AG04449 (cell line): ENCODE measurements at regions not wholly inside any gene's neighbourhood (a gene's known extent, or its start where the extent isn't known, plus 50 kb on each side); places are given as distances from the start of the nearest gene placed in this dataset.

Experiments
- CTCF ChIA-PET: fragments of 350-600 bp; formaldehyde crosslinking; extraction: SDS; loops from one replicate; lab custom pipeline; 2021; ENCODE audit warnings: antibody characterized with exemption; lab: Yijun Ruan, JAX
- POLR2A ChIA-PET: fragments of 400-600, 350-600 bp; formaldehyde crosslinking; extraction: SDS; loops from one replicate; lab custom pipeline; 2020; ENCODE audit warnings: antibody characterized with exemption, inconsistent platforms; lab: Yijun Ruan, JAX
- DNase-seq: peaks from one replicate; pipeline ENCODE4 v3.0.0-alpha.2; 2010; ENCODE audit warnings: low read depth, low spot score
- H3K4me3 ChIP-seq: 2 replicates; pipeline ENCODE4 v1.5.1; 2011; ENCODE audit warnings: low read depth, mild to moderate bottlenecking, control low read depth, low read length
- TF ChIP-seq, protein P1 (sequence below): IDR thresholded peaks from one replicate; pipeline ENCODE4 v1.5.1; 2011; ENCODE audit warnings: mild to moderate bottlenecking, moderate library complexity, low read length, control low read depth, inconsistent platforms; ENCODE audit not compliant: insufficient read depth; ENCODE audit errors: missing control alignments

DNA sequence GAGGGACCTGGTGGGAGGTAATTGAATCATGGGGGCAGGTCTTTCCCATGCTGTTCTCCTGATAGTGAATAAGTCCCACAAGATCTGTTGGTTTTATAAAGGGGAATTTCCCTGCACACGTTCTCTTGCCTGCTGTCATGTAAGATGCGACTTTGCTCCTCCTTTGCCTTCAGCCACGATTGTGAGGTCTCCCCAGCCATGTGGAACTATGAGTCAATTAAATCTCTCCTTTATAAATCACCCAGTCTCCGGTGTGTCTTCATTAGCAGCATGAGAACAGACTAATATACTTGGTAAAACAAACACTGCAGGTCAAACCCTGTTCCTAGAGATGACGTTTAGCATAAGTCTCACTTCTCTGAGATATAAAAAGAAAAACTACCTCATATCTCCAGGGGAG is 148.3 kb downstream of the MATN1 start:
- DNase-seq: no peak
- POLR2A ChIA-PET: no interaction called here
- TF ChIP-seq, protein P1, sequence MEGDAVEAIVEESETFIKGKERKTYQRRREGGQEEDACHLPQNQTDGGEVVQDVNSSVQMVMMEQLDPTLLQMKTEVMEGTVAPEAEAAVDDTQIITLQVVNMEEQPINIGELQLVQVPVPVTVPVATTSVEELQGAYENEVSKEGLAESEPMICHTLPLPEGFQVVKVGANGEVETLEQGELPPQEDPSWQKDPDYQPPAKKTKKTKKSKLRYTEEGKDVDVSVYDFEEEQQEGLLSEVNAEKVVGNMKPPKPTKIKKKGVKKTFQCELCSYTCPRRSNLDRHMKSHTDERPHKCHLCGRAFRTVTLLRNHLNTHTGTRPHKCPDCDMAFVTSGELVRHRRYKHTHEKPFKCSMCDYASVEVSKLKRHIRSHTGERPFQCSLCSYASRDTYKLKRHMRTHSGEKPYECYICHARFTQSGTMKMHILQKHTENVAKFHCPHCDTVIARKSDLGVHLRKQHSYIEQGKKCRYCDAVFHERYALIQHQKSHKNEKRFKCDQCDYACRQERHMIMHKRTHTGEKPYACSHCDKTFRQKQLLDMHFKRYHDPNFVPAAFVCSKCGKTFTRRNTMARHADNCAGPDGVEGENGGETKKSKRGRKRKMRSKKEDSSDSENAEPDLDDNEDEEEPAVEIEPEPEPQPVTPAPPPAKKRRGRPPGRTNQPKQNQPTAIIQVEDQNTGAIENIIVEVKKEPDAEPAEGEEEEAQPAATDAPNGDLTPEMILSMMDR: no peak
- no peak overlapping the region for H3K4me3 ChIP-seq
- CTCF ChIA-PET: no interaction called here

DNA sequence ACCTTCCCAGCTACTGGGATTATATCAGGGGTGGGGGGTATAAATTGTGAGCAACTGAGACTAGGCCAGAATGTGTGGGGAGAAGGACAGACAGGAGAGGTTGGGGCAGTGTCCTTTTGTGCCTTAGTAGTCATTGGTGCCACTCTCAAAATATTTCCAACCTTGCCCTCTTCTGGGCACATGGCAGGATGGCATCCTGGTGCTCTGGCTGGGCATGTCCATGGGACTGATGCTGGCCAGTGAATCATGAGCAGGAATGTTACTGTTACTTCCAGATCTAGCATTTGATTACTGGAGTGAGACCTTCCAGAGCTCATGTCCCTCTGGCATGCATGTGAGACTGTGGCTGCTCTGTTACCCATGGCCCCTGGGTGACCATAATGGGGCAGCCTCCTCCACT is 151.2 kb downstream of the MATN1 start:
- ChIA-PET CTCF (no interaction called here), POLR2A (no interaction called here)
- TF ChIP-seq, protein P1: no peak
- H3K4me3 ChIP-seq: no peak overlapping the region
- DNase-seq: no peak

DNA sequence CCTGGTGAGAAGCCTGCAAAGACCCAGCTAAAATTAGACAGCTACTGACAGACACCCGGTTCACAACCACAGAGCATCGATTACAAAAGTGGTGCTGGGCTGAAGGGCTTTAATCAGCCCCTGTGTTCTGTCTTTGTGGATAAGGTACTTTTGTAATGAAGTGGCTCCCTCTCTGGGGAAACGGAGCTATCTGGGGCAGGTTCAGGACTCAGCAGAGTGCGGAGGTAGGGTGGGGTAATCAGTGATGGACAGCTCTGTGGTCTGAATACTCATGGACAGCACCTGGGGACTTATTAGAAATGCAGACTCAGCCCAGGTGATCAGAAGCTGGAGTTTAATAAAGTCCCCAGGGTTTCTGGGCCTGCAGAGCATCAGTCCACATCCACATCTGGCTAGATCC is 152.0 kb downstream of the MATN1 start:
- CTCF ChIA-PET: no interaction called here
- H3K4me3 ChIP-seq: no peak overlapping the region
- DNase-seq: no peak
- POLR2A ChIA-PET: no interaction called here
- TF ChIP-seq, protein P1: no peak

DNA sequence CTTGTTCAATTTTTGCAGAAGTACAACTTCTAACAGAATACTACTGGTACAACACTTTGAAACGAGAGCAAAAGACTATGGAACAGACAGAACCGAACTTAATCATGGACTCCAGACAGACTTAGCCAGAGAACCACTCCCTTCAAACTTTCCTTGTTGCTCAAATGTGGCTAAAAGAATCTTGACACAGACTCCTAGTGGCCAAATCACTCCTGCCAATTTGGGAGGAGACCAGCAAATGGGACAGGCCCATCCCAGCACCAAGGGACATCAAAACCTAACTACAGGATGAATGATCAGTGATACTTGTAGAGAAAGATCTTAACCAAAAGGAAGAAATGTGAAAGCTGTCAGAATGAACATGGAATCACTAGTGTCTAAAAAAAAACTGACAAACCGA is 154.0 kb downstream of the MATN1 start:
- TF ChIP-seq, protein P1: no peak
- CTCF ChIA-PET: no interaction called here
- POLR2A ChIA-PET: no interaction called here
- no peak for DNase-seq
- no peak overlapping the region for H3K4me3 ChIP-seq

DNA sequence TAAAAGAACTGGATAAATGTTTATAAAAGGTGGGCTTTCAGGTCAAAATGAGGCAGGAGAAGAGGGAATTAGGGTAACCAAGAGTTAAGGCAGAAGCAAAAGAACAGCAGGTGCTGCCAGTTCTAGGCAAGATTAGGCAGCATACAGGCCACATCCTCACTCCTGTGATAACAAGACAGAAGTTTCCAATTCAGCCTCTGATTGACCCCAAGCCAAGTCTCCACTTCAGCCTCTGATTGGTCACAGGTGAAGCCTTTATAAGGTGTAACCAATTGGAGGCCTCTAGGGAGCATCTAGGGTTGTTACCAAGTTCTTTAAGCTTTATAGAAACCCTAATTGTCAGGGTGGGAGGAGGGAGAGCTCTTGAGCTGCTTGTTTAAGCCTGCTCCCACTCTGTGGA is 160.8 kb downstream of the MATN1 start:
- DNase-seq: no peak
- CTCF ChIA-PET: no interaction called here
- H3K4me3 ChIP-seq: no peak overlapping the region
- POLR2A ChIA-PET: no interaction called here
- TF ChIP-seq, protein P1: no peak

DNA sequence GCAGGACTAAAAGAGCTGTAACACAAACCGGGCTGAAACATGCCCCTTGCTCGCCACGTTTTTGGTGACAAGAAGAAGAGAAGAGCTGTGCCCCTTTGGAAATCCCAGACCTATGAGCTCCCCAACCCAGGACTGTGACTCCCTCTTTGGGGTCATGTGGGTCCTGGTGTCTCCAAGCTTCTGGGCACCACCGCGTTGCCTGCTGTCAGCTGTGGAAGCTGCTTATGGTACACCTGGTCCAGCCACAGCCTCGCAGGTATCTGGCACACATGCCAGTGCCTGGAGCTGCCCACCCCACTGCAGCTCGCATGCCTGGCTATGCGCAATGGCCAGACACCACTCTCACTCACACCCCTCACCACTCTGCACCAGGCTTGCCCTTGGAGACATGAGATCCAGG is 171.8 kb downstream of the MATN1 start:
- TF ChIP-seq, protein P1: no peak
- no peak for DNase-seq
- no peak overlapping the region for H3K4me3 ChIP-seq
- CTCF ChIA-PET: no interaction called here
- POLR2A ChIA-PET: no interaction called here
